Spleen (tissue), 11 donors: ENCODE measurements at regions not wholly inside any gene's neighbourhood (a gene's known extent, or its start where the extent isn't known, plus 50 kb on each side); places are given as distances from the start of the nearest gene placed in this dataset.

Experiments used
- DNase-seq: peaks from one replicate; pipeline ENCODE4 v3.0.0-alpha.2; 2020
- H3K27ac ChIP-seq, 8 donors: fragments of 200-600 bp; sonication (generic) in 7 of 8; 1 replicate in 4 of 8; 2 replicates in 4 of 8; pipeline versions ENCODE4 v1.5.0 to v1.8.0; 2016 to 2021; ENCODE audit warnings: inconsistent platforms in 4 of 8, mild to moderate bottlenecking in 4 of 8, moderate library complexity in 1 of 8
- H3K27me3 ChIP-seq, 7 donors: fragments of 200-600 bp; sonication (generic) in 6 of 7; replicated peaks in 1 of 7; 1 replicate in 4 of 7; 2 replicates in 3 of 7; pipeline versions ENCODE4 v1.5.0 to v1.8.0; 2016 to 2021; ENCODE audit warnings: inconsistent platforms in 3 of 7, mild to moderate bottlenecking in 1 of 7
- H3K36me3 ChIP-seq, 6 donors: fragments of 200-600 bp; sonication (generic) in 5 of 6; 1 replicate in 4 of 6; 2 replicates in 2 of 6; pipeline versions ENCODE4 v1.5.0 to v1.8.0; 2016 to 2021; ENCODE audit warnings: inconsistent platforms in 2 of 6
- H3K4me1 ChIP-seq, 6 donors: fragments of 200-600 bp; sonication (generic) in 5 of 6; 1 replicate in 3 of 6; 2 replicates in 3 of 6; pipeline versions ENCODE4 v1.5.0 to v1.8.0; 2016 to 2021; ENCODE audit warnings: inconsistent platforms in 3 of 6
- H3K4me3 ChIP-seq, 8 donors: fragments of 200-600 bp; sonication (generic) in 7 of 8; 1 replicate in 4 of 8; 2 replicates in 4 of 8; pipeline versions ENCODE4 v1.5.0 to v1.8.0; 2016 to 2021; ENCODE audit warnings: inconsistent platforms in 4 of 8, mild to moderate bottlenecking in 4 of 8, moderate library complexity in 2 of 8
- H3K9me3 ChIP-seq, 8 donors: fragments of 200-600 bp; sonication (generic) in 7 of 8; 1 replicate in 4 of 8; 2 replicates in 4 of 8; pipeline versions ENCODE4 v1.5.0 to v1.8.0; 2016 to 2021; ENCODE audit warnings: inconsistent platforms in 4 of 8
- POLR2A ChIP-seq, 3 donors: fragments of 450-650 bp; IDR thresholded peaks; one replicate each; pipeline ENCODE4 v1.5.1; 2017; ENCODE audit warnings: antibody characterized with exemption in 3 of 3, mild to moderate bottlenecking in 1 of 3
- POLR2AphosphoS5 ChIP-seq, 3 donors: sonication (generic); formaldehyde crosslinking; IDR thresholded peaks; one replicate each; pipeline ENCODE4 v1.5.1; 2017; ENCODE audit warnings: antibody characterized with exemption in 3 of 3
- WGBS, 5 donors: extraction: QIAGEN DNeasy Blood & Tissue Kit in 3 of 5; methylation state at CpG; one replicate each; pipeline versions ENCODE4 v1.1.5 to v1.1.7; 2013 to 2018; 5-methylcytosine and 5-hydroxymethylcytosine counted together
- intact Hi-C: fragments of 100-400 bp; cut with DNase I; formaldehyde crosslinking; loops from one replicate; pipeline ENCODE4 v1.15.0; 2023; ENCODE audit warnings: low total_unique reads
- TF ChIP-seq, protein P1 (sequence below), 11 experiments: fragments of 200-600 bp in 7 of 11; fragments of 450-650 bp in 4 of 11; sonication (generic) in 4 of 11; IDR thresholded peaks in 8 of 11; conservative IDR thresholded peaks in 3 of 11; 1 replicate in 7 of 11; 2 replicates in 4 of 11; pipeline versions ENCODE4 v1.4.0 to v1.8.0; 2016 to 2021; ENCODE audit warnings: antibody characterized with exemption in 11 of 11, inconsistent platforms in 4 of 11, mild to moderate bottlenecking in 1 of 11
- donor health status: healthy with polysubstance abuse.
- donor health status: DM: no; HTN: no; CAD: no; lungs with moderate emphysema.
- donor health status: DM: no; HTN: no; CAD: no.
- donor health status: Bipolar disorder and iron deficiency.
- donor health status: healthy.
- donor health status: DM: no; HTN: no; CAD: no.
- donor health status: DM: yes; HTN: yes; CAD: no.

DNA sequence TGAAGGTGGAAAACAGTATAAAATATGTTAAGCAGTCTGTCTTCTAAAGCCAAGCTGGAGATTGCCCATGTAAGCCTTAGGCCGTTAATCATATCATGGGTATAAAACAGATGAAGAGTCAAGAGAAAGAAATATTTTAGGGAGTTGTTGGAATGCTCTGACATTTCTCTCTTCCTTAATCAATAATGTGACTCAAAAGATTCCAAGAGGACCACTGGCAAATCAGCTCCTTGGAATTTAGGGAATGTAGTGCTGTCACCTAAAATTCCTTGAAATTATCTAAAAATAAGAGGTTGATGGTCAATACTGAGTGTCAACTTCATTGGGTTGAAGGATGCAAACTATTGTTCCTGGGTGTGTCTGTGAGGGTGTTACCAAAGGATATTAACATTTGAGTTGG is 525.9 kb downstream of the KCNA4 start:
- TF ChIP-seq, protein P1, sequence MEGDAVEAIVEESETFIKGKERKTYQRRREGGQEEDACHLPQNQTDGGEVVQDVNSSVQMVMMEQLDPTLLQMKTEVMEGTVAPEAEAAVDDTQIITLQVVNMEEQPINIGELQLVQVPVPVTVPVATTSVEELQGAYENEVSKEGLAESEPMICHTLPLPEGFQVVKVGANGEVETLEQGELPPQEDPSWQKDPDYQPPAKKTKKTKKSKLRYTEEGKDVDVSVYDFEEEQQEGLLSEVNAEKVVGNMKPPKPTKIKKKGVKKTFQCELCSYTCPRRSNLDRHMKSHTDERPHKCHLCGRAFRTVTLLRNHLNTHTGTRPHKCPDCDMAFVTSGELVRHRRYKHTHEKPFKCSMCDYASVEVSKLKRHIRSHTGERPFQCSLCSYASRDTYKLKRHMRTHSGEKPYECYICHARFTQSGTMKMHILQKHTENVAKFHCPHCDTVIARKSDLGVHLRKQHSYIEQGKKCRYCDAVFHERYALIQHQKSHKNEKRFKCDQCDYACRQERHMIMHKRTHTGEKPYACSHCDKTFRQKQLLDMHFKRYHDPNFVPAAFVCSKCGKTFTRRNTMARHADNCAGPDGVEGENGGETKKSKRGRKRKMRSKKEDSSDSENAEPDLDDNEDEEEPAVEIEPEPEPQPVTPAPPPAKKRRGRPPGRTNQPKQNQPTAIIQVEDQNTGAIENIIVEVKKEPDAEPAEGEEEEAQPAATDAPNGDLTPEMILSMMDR (IDR thresholded peaks at IDR 0.05 in 8 of 11, conservative IDR thresholded peaks at IDR 0.05 in 3 of 11) = no peak
- TF ChIP-seq POLR2AphosphoS5 (IDR thresholded peaks at IDR 0.05) (no peak), POLR2A (IDR thresholded peaks at IDR 0.05) (no peak)
- H3K4me3 ChIP-seq = no peak overlapping the region
- 73 to 97% (median 89%) methylated on average over 1 of the region's 1 CpG for WGBS, 5 donors
- no peaks in the 10 kb centered on the region for H3K4me1 ChIP-seq
- DNase-seq = no peak
- no peak overlapping the region for H3K27ac ChIP-seq
- intact Hi-C loops = no loop called here
- H3K27me3 ChIP-seq = no peaks in the 10 kb centered on the region
- no peaks in the 10 kb centered on the region for H3K36me3 ChIP-seq
- H3K9me3 ChIP-seq = no peaks in the 10 kb centered on the region

DNA sequence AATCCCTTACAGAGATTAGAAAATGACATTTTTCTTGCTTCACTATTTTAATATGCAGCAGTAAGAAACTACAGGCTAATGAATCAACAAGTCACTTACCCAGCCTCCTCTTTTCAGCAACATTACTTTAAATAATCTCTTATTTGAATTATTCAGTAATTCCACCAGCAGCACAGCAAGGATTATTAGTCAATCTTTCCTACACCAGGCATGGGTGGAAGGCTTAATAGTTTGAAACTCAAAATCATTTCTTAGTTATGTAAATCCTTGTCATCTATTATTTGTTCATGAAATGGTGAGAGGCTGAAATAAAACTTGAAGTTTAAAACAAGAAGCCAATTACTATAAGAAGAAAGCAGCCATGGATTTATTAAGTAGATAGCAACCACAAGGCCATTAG is 530.5 kb downstream of the KCNA4 start:
- intact Hi-C loops = no loop called here
- DNase-seq = no peak
- no peaks in the 10 kb centered on the region for H3K36me3 ChIP-seq

DNA sequence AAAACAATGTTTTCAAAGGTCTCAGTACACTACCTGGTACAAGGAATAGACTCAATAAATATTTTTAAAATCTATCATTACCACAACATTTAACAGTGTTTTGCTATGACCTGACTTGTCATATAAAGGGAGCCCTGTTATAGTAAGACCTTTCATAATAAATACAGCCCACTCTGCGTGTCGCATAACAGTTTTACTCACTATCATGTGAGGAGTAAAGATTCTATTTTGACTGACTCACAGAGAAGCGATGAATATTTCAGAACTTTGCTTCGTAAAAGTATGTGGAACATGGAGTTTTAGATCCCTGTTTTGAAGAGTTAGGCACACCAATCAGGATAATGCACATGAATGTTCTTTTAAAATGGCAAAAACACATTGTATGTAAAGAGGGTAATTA is 531.2 kb downstream of the KCNA4 start:
- no peak for DNase-seq
- intact Hi-C loops = no loop called here
- 89 to 93% (median 92%) methylated on average over 4 of the region's 4 CpGs for WGBS, 5 donors
- Histone ChIP-seq H3K4me1 (no peaks in the 10 kb centered on the region), H3K27ac (no peak overlapping the region), H3K9me3 (no peaks in the 10 kb centered on the region), H3K4me3 (no peak overlapping the region), H3K36me3 (no peaks in the 10 kb centered on the region), H3K27me3 (no peaks in the 10 kb centered on the region)
- TF ChIP-seq, protein P1 (IDR thresholded peaks at IDR 0.05 in 8 of 11, conservative IDR thresholded peaks at IDR 0.05 in 3 of 11) = no peak
- TF ChIP-seq POLR2AphosphoS5 (IDR thresholded peaks at IDR 0.05) (no peak), POLR2A (IDR thresholded peaks at IDR 0.05) (no peak)

More for the DNA sequence above, 530.5 kb downstream of the KCNA4 start:
- Histone ChIP-seq H3K27me3 (no peaks in the 10 kb centered on the region), H3K27ac (no peak overlapping the region), H3K4me3 (no peak overlapping the region), H3K9me3 (no peaks in the 10 kb centered on the region), H3K4me1 (no peaks in the 10 kb centered on the region)
- TF ChIP-seq, protein P1 (IDR thresholded peaks at IDR 0.05 in 8 of 11, conservative IDR thresholded peaks at IDR 0.05 in 3 of 11) = no peak
- TF ChIP-seq POLR2A (IDR thresholded peaks at IDR 0.05) (no peak), POLR2AphosphoS5 (IDR thresholded peaks at IDR 0.05) (no peak)

DNA sequence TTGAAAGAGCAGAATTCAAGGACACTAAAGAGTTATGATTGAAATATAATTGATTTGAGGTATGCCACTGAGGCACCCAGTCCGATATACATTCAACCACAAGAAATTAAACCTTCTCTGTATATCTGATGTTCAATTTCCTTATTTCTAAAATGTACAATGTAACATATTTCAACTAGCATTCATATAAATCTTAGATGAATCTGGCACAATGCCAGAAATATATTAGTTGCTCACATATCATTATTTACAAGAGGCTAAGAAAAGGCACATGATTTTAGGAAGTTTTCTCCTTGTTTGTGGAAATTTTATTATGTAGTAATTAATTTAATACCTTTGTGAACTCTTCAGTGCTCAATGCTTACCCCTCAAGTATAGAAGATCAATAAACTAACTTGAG is 532.3 kb downstream of the KCNA4 start:
- DNase-seq = no peak
- Histone ChIP-seq H3K36me3 (no peaks in the 10 kb centered on the region), H3K4me1 (no peaks in the 10 kb centered on the region), H3K4me3 (no peak overlapping the region), H3K27me3 (no peaks in the 10 kb centered on the region), H3K9me3 (no peaks in the 10 kb centered on the region), H3K27ac (no peak overlapping the region)
- intact Hi-C loops = no loop called here
- TF ChIP-seq POLR2AphosphoS5 (IDR thresholded peaks at IDR 0.05) (no peak), POLR2A (IDR thresholded peaks at IDR 0.05) (no peak)
- TF ChIP-seq, protein P1 (IDR thresholded peaks at IDR 0.05 in 8 of 11, conservative IDR thresholded peaks at IDR 0.05 in 3 of 11) = no peak
- WGBS, 5 donors = 69 to 88% (median 79%) methylated on average over 1 of the region's 1 CpG
